GM18870 (cell line): ENCODE measurements at regions not wholly inside any gene's neighbourhood (a gene's known extent, or its start where the extent isn't known, plus 50 kb on each side); places are given as distances from the start of the nearest gene placed in this dataset.
"Not testable (repeated sequence)": the region's sequence is repeated elsewhere in the genome, so short reads cannot be mapped to it uniquely, and the experiment has no call there.

ENCODE experiments used
- ATAC-seq: cut with Tn5 transposase; IDR thresholded peaks from one replicate; pipeline ENCODE4 v1.9.1; 2021; ENCODE audit warnings: moderate library complexity; ENCODE audit not compliant: unreplicated experiment

DNA sequence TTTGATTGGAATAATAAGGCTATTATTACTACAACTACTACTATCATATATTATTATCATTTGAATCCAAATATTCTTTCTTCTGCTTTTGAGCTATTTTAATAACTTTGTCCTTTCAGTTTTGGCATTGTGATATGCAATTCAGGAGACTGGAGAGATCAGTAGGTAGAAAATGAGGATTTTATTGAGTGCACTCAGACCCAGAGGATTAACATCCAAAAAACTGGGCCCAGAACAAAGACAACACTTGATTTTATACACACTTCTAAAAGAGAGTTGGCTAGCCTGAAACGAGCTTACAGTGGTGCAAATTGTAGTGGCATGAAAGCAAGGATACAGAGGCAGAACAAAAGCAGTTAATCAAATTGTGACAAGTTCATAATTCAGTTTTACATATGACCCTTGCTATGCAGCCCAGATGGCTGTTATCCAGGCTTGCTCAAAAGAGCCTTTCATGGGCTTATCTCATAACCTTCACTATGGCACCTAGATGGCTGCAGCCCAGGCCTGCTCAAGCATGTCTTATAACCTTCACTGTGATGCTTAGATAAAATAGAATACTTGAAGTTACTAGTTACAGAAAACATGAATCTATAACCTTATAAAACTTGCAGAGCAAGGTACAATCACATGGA, 796.3 kb upstream of the RAG2 start:
- no peak for ATAC-seq

GRCh38 chr11:37391615-37392014, 793.6 kb upstream of the RAG2 start:
- ATAC-seq = no peak

DNA sequence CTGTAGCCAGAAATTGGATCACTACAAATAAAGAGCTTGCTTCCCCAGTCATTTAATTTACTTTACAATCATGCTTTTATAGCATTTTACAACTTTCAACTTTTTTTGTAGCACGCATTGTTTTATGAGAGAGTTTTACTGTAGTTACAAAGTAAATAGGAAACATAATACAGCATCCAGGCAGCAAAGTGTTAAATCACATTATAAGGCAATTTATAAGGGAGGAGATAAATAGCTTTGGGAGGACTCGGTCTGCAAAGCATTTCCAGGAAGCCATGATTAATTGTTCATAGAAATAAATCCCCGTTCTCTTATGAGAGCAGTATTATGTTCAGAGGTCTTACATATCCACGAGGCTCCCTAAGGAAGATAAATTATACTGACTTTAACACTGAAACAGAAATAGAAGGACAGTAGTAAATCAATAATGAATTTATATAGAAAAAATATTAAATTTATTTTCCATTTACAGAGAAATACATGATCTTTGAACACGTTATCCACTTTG, 792.6 kb upstream of the RAG2 start:
- no peak for ATAC-seq

DNA sequence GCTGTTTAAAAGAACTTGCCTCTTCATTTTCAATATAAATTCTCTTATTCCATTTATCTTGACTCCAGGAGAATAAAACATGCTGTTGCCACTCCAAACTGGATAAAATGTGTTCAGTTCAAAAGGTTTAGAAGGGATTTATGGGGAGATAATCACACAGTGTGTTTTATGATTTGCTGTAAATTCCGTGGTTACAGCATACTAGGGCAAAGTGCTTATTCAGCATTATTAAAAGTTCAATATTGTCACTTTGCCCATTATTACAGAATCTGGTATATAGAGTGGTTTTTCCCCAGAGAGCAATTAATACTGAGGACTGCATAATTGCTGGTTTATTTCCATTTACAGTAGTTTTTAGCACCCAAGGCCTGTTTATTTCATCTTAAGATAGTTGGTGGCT, 780.9 kb upstream of the RAG2 start:
- no peak for ATAC-seq

DNA sequence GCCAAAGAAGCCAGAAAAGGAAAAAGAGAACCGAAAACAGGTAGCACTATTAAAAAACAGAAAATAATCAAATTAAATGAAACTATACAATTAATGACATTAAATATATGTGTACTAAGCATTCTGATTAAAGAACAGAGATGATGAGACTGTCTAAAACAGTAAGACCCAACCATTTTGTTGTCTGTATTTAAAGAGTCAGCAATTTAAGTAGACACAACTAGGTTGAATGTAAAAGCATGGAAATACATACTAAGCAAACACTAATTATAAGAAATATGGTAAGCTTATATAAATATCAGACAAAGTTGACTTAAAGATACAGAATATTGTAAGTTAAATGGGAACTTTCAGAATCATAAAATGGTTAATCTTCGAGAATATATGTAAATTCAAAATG, 774.6 kb upstream of the RAG2 start:
- ATAC-seq = no peak

GRCh38 chr11:37371346-37371970, 773.4 kb upstream of the RAG2 start:
- ATAC-seq = no peak

DNA sequence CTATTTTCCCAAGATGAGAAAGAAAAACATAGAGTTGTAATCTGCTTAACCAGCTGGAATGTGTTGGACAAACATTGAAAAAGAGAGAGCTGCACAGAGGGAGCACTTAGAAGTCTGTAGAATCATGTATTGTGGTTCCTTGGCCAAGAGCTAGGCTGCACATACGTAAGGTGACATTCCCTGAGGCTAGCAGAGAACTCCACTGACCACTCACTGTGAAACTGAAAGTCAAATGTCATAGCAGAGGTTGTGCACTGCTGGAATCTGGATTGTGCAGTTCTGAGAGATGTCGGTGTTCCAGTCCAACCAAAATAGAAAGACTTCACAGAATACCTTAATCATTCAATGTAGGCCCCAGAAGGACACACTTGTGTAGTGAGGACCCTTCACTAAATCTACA, 772.8 kb upstream of the RAG2 start:
- ATAC-seq = no peak

DNA sequence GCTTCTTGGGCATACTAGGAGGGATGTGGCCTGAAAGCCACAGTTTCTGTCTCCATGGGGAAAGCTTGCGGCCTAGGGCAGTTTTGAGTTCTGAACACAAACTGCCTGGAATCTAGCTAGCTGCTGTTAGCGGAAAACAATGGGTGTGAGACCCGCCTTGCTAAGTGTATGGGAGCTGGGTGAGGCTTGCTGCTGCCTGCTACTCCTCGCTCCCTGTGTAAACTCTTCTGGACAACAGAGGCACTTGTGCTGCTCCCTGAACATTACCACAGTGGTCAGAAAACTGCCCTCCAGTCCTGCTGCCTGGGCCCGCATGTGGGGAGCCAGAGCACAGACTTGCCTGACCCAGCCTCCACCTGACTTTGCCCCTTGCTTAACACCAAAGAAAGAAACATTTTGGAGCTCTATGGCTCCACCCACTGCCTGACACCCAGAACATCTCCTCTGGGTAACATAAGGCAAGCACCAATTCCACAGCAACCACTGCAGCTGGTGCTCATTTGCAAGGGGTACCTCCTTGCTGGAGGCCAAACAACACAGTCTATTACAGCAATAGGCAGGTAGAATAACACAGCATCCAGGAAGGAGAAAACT, 766.3 kb upstream of the RAG2 start:
- ATAC-seq = no peak

- no peak for ATAC-seq
Measured at GRCh38 chr11:37353192-37353591, 755.2 kb upstream of the RAG2 start.

GRCh38 chr11:37352485-37352884, 754.4 kb upstream of the RAG2 start:
- ATAC-seq = no peak

DNA sequence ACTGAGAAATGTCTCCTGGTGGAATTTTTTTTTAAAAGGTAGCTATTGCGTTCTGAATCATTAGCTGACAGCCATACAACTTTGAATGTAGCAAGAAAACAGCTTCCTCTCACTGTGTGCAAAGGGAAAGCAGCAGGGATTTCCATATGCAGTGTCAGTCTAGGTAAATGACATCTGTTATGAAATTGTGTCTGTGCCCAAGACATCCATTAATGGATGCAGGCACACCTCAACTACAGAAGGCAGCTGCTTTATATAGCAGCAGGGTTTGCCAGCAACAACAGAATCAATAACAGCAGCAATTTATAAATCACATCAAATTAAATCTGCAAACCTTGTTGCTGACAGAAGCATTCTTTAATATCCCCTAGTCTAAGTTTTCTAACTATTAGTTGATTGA, 745.3 kb upstream of the RAG2 start:
- no peak for ATAC-seq

- ATAC-seq = no peak
Measured at GRCh38 chr11:37336401-37336800, 738.4 kb upstream of the RAG2 start.

GRCh38 chr11:37333345-37333744, 735.3 kb upstream of the RAG2 start:
- ATAC-seq = no peak

GRCh38 chr11:37323843-37324242, 725.8 kb upstream of the RAG2 start:
- ATAC-seq = no peak

DNA sequence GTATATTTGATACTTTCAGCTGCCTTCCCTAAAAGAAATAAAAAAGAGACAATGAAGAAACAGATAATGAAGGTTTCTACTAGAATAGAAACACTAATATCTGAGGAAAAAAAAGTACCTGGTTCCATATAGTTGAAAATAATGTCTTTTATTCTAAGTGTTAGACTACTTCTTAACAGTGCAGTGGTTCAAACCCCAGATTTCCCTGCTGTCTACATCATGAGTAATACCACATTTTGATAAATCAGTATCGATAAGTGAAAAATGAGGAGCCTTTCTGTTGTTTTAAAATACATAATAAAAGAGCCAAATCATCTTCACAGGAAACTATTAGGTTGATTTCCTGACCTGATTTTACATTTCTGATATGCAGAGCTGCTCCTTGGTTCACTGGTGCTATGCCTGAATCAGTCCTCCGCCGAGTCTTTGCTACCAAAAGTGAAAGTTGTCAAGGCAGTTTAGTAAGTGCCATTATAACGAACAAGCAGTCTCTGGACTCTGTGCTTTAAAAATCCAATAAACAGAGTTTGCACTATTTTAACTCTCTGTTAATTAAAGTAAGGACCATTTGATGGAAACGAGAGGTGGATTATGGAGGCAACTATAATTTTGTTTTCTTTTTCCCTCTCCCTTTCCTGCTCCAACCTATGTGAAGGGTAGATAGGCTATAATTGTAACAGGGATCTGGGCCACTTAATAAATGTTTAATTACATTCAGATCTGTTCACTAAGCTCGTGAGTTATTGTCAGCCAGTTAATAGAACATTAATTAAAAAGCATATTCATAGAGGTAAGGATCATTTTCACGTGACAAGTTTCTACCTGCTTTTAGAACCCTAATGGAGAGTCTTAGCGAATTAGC, 724.5 kb upstream of the RAG2 start:
- no peak for ATAC-seq

DNA sequence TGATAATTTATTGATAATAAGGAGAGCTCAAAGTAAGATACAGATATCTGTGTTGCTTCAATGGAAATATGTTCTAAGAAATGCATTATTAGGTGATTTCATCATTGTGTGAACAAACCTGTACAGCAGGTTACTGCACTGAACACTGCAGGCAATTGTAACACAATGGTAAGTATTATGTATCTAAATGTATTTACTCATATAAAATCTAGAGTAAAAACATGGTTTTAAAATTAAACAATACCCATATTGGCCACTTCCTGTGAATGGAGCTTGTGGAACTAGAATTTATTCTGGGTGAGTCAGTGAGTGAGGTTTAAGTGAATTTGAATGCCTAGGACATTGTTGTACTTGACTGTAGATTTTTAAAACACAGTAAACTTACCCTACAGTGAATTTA, 722.9 kb upstream of the RAG2 start:
- no peak for ATAC-seq

DNA sequence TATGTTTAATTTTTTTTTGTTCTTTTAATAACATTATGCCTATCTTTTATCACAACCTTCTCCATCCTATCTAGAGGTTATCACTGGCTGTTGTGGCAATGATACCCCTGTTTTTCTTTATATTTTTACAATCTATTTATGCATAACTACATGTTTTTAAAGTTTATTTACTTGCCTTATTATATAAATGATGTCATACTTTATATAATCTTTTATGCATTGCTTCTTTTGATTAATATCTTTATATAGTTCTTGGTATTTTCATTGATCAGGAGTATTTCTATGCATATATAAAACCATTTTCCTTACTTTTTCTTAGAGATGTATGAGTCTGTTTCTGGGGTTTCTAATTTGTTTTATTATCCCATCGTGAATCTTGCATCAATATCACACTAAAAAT, 719.8 kb upstream of the RAG2 start:
- ATAC-seq = no peak

- no peak for ATAC-seq
Measured at GRCh38 chr11:37313266-37313665, 715.2 kb upstream of the RAG2 start.

- no peak for ATAC-seq
Measured at GRCh38 chr11:37306563-37306962, 708.5 kb upstream of the RAG2 start.

DNA sequence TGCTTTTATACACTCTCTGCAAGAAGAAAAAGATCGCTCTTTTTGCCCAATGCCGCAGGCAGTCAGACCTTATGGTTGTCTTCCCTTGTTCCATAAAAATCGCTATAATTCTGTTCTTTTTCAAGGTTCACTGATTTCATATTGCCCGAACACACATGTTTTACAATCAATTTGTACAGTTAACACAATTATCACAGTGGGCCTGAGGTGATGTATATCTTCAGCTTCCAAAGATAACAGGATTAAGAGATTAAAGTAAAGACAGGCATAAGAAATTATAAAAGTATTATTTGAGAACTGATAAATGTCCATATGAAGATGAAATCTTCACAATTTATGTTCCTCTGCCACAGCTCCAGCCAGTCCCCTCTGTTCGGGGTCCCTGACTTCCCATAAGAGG, 703.4 kb upstream of the RAG2 start:
- ATAC-seq = not testable (repeated sequence)

DNA sequence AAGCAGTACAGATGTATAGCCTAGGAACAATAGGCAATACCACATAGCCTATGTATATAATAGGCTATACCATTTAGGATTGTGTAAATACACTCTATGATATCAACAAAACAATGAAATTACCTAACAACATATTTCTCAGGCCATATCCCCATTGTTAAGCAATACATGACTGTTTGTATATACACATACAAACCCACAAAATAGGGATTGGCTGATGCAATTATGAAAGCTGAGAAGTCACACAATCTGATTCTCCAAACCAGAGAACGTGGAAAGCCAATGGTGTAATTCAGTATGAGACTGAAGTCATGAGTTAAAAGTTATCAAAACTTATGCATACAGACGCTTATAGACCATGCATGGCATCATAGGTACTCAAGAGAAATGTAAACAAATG, 700.1 kb upstream of the RAG2 start:
- no peak for ATAC-seq

GRCh38 chr11:37286890-37287289, 688.9 kb upstream of the RAG2 start:
- ATAC-seq = no peak
